DMS114 treated with DMSO at 0.1 percent for 48 hours (cell line): ENCODE measurements at regions not wholly inside any gene's neighbourhood (a gene's known extent, or its start where the extent isn't known, plus 50 kb on each side); places are given as distances from the start of the nearest gene placed in this dataset.
"Not testable (repeated sequence)": the region's sequence is repeated elsewhere in the genome, so short reads cannot be mapped to it uniquely, and the experiment has no call there.

ENCODE experiments used
- DNase-seq: peaks from one replicate; lab custom pipeline; 2025; ENCODE audit not compliant: unreplicated experiment; lab: John Stamatoyannopoulos, UW

- DNase-seq, result no peak
Measured at GRCh38 chr5:159582756-159583541, 252.7 kb upstream of the IL12B start.

DNA sequence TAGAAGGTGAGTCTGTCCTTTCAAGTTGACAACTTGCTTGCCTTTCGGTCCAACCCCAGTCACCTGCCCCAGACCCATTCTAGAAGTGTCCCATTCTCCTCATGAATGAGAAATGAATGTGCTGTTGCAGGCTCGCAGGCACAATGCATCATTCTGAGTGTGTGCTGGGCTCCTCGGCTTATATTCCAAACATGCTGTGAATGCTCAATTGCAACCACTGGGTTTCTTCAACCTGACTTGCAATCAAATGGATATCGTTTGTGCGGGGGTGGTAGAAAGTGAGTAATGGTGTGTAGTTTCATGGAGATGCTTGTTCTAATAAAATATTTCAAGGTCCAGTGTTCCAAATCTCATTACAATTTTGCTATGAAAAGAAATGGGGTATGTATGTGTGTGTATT, 256.6 kb upstream of the IL12B start:
- no peak for DNase-seq

DNA sequence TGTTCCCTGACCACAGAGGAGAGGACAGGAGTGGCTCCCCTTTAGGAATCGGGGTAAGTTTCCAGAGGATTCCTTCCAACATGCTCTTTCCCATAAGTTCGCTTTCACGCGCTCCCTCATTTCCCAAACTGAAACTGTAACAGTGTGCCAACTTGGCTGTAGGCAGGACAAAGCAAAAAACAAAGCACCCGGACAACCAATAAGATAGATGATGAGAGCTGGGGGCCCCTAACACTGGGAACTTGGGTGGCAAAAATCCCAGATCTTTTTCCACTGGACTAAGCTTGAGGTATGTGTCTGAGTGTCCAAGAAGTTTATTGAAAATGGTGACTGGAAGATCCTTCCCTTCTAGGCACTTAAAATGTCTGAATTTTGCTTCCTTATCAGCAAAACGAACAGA, 258.7 kb upstream of the IL12B start:
- DNase-seq, result no peak

- DNase-seq, result no peak
Measured at GRCh38 chr5:159593518-159594073, 263.3 kb upstream of the IL12B start.

- not testable (repeated sequence) for DNase-seq
Measured at GRCh38 chr5:159595561-159595960, 265.3 kb upstream of the IL12B start.

GRCh38 chr5:159601216-159601615, 270.9 kb upstream of the IL12B start:
- no peak for DNase-seq

DNA sequence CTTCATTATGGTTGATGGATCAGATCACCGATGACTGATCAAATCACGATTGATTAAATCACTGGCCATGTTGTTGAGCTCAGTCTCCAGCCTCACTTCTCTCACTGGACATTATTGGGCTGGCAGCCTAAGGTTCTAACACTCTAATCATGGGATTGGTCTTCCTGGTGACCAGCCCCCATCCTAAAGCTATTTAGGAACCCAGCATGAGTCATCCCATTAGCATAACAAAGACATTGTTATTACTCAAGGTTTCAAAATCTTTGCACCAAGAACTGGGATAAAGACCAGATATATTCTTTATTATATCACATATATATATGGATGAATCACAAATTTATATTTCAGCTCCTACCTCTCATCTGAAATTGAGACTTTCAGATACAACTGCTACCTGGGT, 272.1 kb upstream of the IL12B start:
- DNase-seq, result no peak

GRCh38 chr5:159605585-159605984, 275.3 kb upstream of the IL12B start:
- no peak for DNase-seq

GRCh38 chr5:159609359-159609758, 279.1 kb upstream of the IL12B start:
- no peak for DNase-seq

GRCh38 chr5:159610966-159611579, 280.8 kb upstream of the IL12B start:
- DNase-seq, result no peak

- no peak for DNase-seq
Measured at GRCh38 chr5:159616952-159617351, 286.7 kb upstream of the IL12B start.

DNA sequence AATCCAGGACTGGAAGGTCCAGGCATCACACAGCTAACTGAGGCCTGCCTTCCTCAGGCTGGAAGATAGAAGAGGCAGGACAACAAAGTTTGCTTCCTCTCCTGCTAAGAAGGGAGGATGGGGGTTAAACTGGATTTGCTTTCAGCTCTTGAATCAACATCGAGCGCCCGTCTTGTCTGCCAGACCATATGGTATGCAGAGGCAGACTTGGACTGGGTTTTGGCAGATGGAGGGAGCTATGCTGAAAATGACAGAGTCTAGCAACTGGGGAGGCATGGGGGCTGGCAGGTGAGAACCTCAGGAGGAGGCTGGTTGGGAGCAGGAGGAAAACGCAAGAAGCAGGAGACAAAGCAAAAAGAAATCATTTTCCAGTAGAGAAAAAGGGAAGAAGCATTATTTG, 289.5 kb upstream of the IL12B start:
- DNase-seq, result no peak

DNA sequence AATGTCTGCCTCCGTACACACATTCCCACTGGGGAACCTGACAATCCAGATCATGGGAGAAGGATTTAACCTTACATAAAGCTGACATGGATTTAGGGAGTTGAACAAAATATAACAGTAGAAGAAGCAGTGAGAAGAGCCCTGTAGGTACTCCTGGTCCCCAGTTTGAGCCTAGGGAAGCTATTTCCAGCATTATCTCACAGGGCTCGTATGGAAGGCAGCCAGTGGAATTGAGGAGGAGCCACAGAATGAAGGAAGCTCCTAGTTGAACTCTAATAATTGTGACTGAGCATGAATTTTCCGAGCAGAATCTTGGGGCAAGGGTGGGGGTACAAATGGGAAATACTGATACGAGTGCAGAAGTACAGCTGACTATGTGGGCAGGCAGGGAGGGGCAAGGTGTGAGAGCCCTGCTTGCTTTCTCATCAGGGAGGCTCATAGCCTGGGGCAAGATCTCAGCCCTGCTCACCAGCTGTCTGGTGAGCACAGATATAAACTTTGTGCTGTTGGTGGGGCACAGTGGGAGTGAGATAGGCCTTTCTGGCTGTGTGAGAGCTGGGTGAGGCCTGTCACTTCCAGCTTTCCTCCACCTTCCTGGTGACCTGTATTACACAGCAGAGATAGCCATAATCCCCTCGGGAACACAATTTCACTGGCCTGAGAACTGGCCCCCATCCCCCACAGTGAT, 290.7 kb upstream of the IL12B start:
- DNase-seq, result no peak

- no peak for DNase-seq
Measured at GRCh38 chr5:159628703-159629102, 287.6 kb upstream of the ADRA1B start.

DNA sequence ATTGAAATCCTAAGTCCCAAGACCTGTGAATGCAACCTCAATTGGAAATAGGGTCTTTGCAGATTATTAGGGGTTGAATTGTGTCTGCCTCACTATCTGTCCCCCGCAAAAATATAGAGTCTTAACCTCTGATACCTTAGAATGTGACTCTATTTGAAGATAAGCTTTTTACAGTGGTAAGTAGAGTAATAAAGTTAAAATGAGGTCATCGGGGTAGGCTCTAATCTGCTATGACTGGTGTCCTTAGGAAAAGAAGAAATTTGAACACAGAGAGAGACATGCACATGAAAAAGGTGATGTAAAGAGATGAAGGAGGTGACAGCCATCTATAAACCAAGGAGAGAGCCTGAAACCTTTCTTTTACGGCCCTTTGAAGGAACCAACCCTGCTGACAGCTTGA, 287.1 kb upstream of the ADRA1B start:
- no peak for DNase-seq

DNA sequence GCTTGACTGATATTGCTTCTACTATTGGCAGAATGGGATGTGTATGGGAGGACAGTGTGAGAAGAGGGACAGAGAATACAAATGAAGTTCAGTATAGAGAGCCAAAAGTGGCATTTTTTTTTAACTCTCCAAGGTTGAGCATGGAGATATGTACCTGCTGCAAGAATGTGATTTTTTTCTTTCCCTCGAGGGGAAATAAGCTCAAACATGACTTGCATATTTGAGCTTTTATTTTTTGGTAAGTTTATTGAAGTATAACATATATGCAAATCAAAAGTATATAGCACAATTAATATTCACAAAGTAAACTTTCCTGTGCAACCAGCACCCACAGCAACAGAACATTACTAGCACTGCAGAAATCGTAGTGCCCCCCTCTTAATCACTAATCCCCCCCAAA, 285.7 kb upstream of the ADRA1B start:
- DNase-seq, result no peak

- DNase-seq, result no peak
Measured at GRCh38 chr5:159631001-159631400, 285.3 kb upstream of the ADRA1B start.

DNA sequence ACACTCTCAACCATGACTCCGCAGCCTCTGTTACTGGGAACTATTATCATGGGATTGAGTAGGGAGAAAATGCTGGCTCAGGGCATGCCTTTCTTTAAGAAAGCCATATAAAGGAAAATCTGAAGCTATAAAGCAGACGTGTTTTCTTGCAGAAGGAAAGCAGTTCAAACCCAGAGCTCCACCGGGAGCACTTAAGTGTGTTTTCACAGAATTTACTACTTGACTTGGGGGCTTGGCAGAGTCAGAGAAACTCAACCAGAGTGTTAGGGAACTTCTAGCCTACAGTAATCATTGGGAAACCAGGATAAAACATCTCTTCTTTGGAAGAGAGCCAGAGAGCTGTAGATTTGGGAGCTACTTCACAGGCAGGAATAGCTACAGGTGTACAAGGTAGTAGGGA, 283.4 kb upstream of the ADRA1B start:
- no peak for DNase-seq

GRCh38 chr5:159638481-159638880, 277.8 kb upstream of the ADRA1B start:
- no peak for DNase-seq

GRCh38 chr5:159638954-159639559, 277.2 kb upstream of the ADRA1B start:
- DNase-seq, result no peak

DNA sequence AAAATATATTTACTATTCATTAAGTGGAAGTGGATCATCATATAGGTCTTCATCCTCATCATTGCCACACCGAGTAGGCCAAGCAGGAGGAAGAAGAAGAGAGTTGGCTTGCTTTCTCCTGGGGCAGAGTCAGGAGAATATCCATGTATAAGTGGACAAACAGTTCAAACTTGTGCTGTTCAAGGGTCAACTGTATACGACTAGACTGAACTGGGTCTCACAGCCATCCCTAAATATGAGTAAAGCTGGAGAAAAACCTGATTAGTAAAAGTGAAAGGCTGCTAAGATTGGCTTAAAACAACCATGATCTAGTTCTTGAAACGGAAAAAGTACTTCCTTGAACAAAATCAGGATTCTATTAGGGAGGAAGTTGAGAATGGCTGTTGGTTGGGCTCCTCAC, 276.7 kb upstream of the ADRA1B start:
- no peak for DNase-seq

- DNase-seq, result no peak
Measured at GRCh38 chr5:159640446-159640845, 275.8 kb upstream of the ADRA1B start.
